Stimulated activated CD8-positive, alpha-beta memory T cell treated with anti-CD3 and anti-CD28 coated beads, Interleukin-2, amount 100 ng/mL, for 48 hours (primary cell): ENCODE measurements at regions not wholly inside any gene's neighbourhood (a gene's known extent, or its start where the extent isn't known, plus 50 kb on each side); places are given as distances from the start of the nearest gene placed in this dataset.

Source experiments
- DNase-seq, 2 donors: peaks; one replicate each; pipeline ENCODE4 v3.0.0-alpha.2; 2020; ENCODE audit warnings: low read depth in 2 of 2

DNA sequence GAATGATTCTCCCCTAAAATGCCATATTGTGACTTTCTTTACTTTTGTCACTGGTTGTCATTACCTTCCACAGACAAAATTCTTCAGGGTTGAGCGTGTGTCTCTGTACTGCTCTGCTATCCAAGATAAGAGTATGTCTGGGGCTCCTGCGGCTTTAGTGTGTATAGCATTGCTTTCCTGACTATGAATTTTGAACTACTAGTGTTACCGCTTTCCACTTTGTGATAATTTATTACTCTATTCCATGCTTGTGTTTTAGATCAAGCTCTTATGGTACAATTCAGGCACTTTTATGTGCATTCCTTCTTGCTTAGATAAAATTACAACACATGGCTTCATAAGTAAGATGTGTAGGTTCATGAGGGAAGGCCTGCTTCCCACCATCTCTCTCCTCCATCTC lies 51.5 kb upstream of the MEF2C start:
- DNase-seq = no peak
